ENCODE measurements at regions not wholly inside any gene's neighbourhood (a gene's known extent, or its start where the extent isn't known, plus 50 kb on each side); places are given as distances from the start of the nearest gene placed in this dataset.

DNA sequence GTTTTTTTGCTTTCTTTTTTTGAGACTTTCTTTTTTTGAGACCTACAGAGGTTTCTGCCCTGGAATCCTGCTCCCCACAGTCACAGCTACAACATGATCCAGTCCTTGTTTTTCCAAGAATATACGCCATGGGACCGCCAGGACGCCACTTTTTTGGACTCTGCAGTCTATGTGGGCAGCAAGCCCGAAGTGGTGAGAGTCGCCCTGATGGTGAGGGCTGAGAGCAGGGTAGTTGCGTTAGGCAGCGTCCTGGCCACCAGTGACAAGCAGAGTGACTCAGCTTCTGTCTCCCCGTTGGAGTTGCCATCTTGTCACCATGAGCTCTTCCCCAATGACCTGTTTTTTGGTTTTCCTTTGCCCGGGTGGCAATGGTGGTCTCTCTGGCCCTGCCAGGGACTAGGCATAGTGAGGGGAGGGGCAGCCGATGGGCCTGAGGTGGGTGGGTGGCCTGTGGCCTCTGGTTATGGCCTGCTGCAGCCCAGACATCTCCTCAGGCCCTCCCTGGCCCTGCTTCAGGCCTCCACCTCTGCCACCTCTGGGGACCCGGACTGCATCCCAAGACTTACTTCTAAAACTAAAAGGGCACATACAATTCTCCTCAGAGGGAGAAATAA lies 88.0 kb upstream of the MALRD1 start:
- DNase-seq, result no peak
- no peak overlapping the region for H3K4me3 ChIP-seq (replicated peaks in 1 of 3; ENCODE audit: low read depth in 2 of 3, low read length in 3 of 3)
- peaks cover 27 to 40% of the 10 kb centered on the region in 2 donors for H3K9me3 ChIP-seq (replicated peaks in 1 of 2; ENCODE audit: control insufficient read depth in 1 of 2, insufficient read depth in 1 of 2, low read length in 2 of 2)
- Mint-ChIP-seq H3K4me1 (no peaks in the 10 kb centered on the region), H3K4me3 (no peak overlapping the region), H3K27me3 (ENCODE audit: low read depth in 3 of 3) (peaks cover 0 to 2% (median 1%) of the 10 kb centered on the region in 3 donors), H3K27ac (peak overlapping the region in 1 of 7 donors; percentile 37), H3K9me3 (peaks cover 14 to 27% (median 21%) of the 10 kb centered on the region in 7 donors), H3K36me3 (no peaks in the 10 kb centered on the region)
- H3K4me2 ChIP-seq (replicated peaks; ENCODE audit: extremely low read depth, low read length, poor library complexity, severe bottlenecking), result no peak overlapping the region
- intact Hi-C loops (cut with micrococcal nuclease), result no loop called here
- no peaks in the 10 kb centered on the region for H3K36me3 ChIP-seq (replicated peaks in 1 of 2; ENCODE audit: control insufficient read depth in 1 of 2, insufficient read depth in 2 of 2, low read length in 2 of 2)
- TF ChIP-seq, protein P1, sequence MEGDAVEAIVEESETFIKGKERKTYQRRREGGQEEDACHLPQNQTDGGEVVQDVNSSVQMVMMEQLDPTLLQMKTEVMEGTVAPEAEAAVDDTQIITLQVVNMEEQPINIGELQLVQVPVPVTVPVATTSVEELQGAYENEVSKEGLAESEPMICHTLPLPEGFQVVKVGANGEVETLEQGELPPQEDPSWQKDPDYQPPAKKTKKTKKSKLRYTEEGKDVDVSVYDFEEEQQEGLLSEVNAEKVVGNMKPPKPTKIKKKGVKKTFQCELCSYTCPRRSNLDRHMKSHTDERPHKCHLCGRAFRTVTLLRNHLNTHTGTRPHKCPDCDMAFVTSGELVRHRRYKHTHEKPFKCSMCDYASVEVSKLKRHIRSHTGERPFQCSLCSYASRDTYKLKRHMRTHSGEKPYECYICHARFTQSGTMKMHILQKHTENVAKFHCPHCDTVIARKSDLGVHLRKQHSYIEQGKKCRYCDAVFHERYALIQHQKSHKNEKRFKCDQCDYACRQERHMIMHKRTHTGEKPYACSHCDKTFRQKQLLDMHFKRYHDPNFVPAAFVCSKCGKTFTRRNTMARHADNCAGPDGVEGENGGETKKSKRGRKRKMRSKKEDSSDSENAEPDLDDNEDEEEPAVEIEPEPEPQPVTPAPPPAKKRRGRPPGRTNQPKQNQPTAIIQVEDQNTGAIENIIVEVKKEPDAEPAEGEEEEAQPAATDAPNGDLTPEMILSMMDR (IDR thresholded peaks at IDR 0.05), result no peak
- no peaks in the 10 kb centered on the region for H3K79me2 ChIP-seq (ENCODE audit: insufficient read depth, low read length)
- no peaks in the 10 kb centered on the region for H4K20me1 ChIP-seq (ENCODE audit: insufficient read depth, low read length)
- 90% methylated on average over 6 of the region's 11 CpGs for WGBS (ENCODE audit: insufficient coverage)
- H3K9ac ChIP-seq (ENCODE audit: insufficient read depth, low read length, poor library complexity, severe bottlenecking), result no peak overlapping the region
- no peaks in the 10 kb centered on the region for H3K27me3 ChIP-seq (ENCODE audit: control insufficient read depth in 2 of 2, insufficient read depth in 2 of 2, low read length in 2 of 2)
- no peaks in the 10 kb centered on the region for H3K4me1 ChIP-seq (ENCODE audit: control insufficient read depth in 1 of 2, insufficient read depth in 2 of 2, low read length in 2 of 2)
- H2AFZ ChIP-seq (ENCODE audit: insufficient read depth, low read depth, low read length, poor library complexity, severe bottlenecking), result no peak overlapping the region
- H3K27ac ChIP-seq (ENCODE audit: low read depth in 1 of 2, low read length in 2 of 2), result no peak overlapping the region

DNA sequence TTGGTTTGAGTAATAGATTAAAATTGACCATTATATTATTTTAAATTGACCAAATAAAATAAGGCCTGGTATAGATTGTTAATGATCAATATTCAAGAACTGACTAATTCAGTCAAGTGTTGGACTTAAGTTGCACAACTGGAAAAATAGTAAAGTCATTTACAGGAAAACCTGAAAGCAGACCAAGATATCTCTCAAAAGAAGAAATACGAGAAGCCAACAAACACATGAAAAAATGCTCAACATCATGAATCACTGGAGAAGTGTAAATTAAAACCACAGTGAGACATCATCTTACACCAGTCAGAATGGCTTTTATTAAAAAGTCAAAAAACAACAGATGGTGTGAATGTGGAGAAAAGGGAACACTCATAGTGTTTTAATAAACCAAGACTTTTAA lies 80.4 kb upstream of the MALRD1 start:
- H4K20me1 ChIP-seq (ENCODE audit: insufficient read depth, low read length), result no peaks in the 10 kb centered on the region
- H3K9ac ChIP-seq (ENCODE audit: insufficient read depth, low read length, poor library complexity, severe bottlenecking), result no peak overlapping the region
- H3K4me1 ChIP-seq (ENCODE audit: control insufficient read depth in 1 of 2, insufficient read depth in 2 of 2, low read length in 2 of 2), result no peaks in the 10 kb centered on the region
- TF ChIP-seq, protein P1 (IDR thresholded peaks at IDR 0.05), result no peak
- Mint-ChIP-seq H3K4me1 (no peaks in the 10 kb centered on the region), H3K9me3 (peaks cover 8 to 22% (median 14%) of the 10 kb centered on the region in 7 donors), H3K36me3 (no peaks in the 10 kb centered on the region), H3K4me3 (no peak overlapping the region), H3K27me3 (ENCODE audit: low read depth in 3 of 3) (peaks cover 0 to 2% (median 0%) of the 10 kb centered on the region in 3 donors), H3K27ac (no peak overlapping the region)
- DNase-seq, result no peak
- H3K4me2 ChIP-seq (replicated peaks; ENCODE audit: extremely low read depth, low read length, poor library complexity, severe bottlenecking), result no peak overlapping the region
- WGBS (ENCODE audit: insufficient coverage), result no CpG with 5 or more reads among the region's 1 CpG
- H3K27ac ChIP-seq (ENCODE audit: low read depth in 1 of 2, low read length in 2 of 2), result no peak overlapping the region
- no peaks in the 10 kb centered on the region for H3K79me2 ChIP-seq (ENCODE audit: insufficient read depth, low read length)
- no peaks in the 10 kb centered on the region for H3K36me3 ChIP-seq (replicated peaks in 1 of 2; ENCODE audit: control insufficient read depth in 1 of 2, insufficient read depth in 2 of 2, low read length in 2 of 2)
- H3K9me3 ChIP-seq (replicated peaks in 1 of 2; ENCODE audit: control insufficient read depth in 1 of 2, insufficient read depth in 1 of 2, low read length in 2 of 2), result peaks cover 7 to 10% of the 10 kb centered on the region in 2 donors
- intact Hi-C loops (cut with micrococcal nuclease), result no loop called here
- no peak overlapping the region for H3K4me3 ChIP-seq (replicated peaks in 1 of 3; ENCODE audit: low read depth in 2 of 3, low read length in 3 of 3)
- H2AFZ ChIP-seq (ENCODE audit: insufficient read depth, low read depth, low read length, poor library complexity, severe bottlenecking), result no peak overlapping the region
- H3K27me3 ChIP-seq (ENCODE audit: control insufficient read depth in 2 of 2, insufficient read depth in 2 of 2, low read length in 2 of 2), result no peaks in the 10 kb centered on the region
